GM18498 (cell line): ENCODE measurements at regions not wholly inside any gene's neighbourhood (a gene's known extent, or its start where the extent isn't known, plus 50 kb on each side); places are given as distances from the start of the nearest gene placed in this dataset.

Experiments used
- ATAC-seq: cut with Tn5 transposase; IDR thresholded peaks from one replicate; pipeline ENCODE4 v1.9.1; 2021; ENCODE audit warnings: mild to moderate bottlenecking, moderate library complexity; ENCODE audit not compliant: unreplicated experiment

GRCh38 chr7:47724335-47724982 lies 142.5 kb upstream of the TNS3 start:
- ATAC-seq = no peak

DNA sequence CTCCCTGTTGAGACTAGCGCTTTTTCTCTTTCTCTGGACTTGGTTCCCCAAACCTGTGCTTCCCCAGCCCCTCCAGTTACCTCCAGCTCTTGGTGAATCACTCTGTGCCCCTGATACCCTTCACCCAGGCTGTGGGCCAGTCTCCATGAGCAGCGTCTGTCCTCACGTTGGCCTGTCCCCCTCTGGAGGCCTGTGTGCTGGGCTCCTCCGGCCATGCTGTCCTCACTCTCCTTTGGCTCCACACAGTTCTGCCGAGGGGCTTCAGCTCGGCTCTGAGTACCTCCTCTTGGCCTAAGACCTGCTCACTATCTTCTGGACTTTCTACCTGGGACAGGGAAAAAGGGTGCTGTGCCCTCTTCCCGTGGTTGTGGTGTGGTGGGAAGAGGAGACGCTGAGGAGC lies 140.2 kb upstream of the TNS3 start:
- no peak for ATAC-seq

- no peak for ATAC-seq
Observed at GRCh38 chr7:47721670-47722069, 139.8 kb upstream of the TNS3 start.

- ATAC-seq = no peak
Observed at GRCh38 chr7:47720907-47721244, 139.0 kb upstream of the TNS3 start.

DNA sequence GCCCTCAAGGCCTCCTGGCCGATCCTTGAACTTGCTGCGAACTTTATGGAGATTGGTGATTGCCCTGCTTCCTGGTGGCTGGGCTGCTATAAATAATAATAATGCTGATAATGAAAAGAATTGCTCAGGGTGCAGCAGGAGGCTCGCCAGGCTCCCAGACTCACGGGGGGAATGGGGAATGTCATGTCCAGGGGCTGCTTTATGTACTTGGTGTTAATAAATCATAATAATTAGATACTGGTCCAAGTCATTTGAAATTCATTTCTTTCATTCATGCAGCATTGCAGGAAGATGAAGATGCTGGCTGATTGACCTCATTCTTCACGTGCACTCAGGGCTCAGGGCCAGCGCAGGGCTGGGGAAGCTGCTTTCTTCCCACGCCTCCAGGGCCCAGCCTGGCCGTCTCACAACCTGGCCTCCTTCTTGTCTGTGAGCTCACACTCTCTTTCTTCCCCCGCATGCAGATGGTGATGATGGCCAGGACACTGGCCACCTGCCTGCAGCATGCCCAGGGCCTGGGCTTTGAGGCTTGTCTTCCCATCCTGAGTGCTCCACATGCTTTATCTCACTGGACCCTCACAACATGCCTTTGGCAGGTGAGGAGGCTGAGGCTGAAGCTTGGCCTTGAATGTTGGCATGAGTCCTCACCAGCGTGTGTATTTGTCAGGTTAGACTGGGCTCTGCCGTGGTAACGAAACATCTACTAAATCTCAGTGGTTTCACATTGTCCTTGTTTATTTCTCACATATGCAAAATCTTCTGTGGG lies 138.4 kb upstream of the TNS3 start:
- ATAC-seq = peak; percentile 89

- ATAC-seq = no peak
Observed at GRCh38 chr7:47719675-47720074, 137.8 kb upstream of the TNS3 start.

DNA sequence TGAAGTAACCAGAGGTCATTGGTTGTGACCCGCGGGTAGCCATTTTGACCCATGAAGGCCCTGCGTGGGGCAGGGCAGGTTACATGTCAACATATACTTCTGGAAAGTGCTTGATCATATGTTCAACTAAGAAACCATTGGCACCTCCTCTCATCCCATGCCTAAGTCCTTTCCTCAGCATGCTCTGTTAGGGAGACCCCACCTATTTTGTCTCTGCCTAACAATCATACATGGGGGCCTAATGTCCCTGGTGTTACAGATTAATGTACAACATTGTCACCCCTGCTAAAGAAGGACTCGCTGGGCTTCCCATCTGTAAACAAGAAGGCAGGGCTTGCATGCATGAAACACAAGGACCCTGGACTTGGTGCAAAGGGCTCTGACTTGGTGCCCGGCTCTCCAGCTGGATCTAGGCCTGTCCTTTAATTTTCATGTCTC lies 133.7 kb upstream of the TNS3 start:
- ATAC-seq = peak; percentile 11

DNA sequence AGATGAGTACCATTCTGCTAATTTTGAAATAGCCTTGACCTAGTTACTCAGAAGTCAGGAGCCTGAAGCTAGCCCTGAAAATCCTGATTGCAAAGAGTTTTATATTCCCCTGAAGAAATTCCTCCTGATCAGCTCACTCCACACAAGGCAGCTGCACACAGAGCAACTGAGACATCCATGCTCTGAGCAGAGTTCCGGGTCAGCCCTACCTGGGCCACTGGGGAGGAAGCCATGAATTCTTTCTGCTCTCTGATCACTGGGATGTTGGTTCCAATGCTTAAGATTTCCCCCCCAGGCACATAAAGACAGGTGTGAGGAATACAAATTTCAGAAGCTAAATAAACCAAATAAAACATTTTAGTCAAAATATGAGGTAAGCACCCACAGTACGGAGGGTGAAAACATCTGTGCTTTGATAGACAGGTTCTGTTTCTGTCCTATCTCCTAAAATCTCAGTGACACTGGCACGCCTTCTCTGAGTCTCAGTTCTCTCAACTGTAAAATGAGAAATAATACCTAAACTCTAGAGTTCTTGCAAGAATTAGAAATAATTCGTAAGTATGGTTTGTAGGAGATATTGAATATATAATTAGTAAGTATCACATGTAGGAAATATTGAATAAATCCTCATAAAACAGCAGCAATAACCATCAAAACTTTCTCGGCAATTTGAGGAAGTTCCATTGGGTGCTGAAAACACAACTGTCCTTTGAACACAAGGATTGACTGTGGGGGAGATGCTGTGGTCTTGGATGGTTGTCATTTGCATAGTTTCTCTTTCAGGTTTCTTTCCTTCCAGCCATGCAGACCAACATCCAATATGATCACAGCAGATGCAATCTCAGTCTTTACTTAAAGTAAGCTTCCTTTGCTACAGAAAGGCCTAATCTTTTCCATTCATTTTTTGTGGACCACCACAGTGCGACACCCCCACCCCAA lies 133.0 kb upstream of the TNS3 start:
- ATAC-seq = peak; percentile 98

DNA sequence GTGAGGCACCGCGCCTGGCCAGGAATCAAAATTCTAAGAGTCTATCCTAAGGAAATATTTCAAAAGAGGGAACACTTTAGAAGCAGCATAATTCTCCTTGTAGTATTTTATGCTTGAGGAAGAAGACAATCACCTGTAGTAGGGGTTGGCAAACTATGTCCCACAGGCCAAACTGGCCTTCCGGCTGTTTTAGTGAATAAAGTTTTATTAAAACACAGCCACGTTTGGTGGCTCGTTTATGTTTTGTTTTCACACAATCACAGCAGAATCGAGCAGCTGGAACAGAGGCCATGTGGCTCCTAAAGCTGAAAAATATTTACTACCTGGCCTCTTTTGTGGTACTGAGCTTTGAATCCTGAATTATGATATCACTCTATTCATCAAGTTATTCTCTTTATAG lies 131.7 kb upstream of the TNS3 start:
- no peak for ATAC-seq

- ATAC-seq = no peak
Observed at GRCh38 chr7:47712416-47712815, 130.5 kb upstream of the TNS3 start.

- ATAC-seq = no peak
Observed at GRCh38 chr7:47711776-47712175, 129.9 kb upstream of the TNS3 start.

GRCh38 chr7:47710201-47710935 lies 128.5 kb upstream of the TNS3 start:
- no peak for ATAC-seq

DNA sequence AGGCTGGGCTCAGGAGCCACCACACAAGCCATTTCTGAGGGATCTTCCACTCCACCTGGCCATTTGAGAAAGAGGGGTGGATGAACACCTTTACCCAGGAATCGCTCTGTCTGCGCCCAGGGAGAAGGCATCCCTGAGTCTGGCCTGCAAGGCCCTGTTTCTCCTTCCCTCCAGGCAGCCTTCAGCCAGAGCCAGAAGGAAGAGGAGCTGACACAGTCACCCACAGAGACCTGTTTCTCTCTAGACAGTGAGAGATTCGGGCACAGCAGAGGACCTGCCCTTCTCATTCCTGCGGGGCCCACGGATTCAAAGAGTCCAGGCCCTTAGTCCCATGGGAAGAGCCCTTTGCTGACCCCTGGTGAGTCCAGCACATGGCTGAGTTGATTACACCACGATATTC lies 127.5 kb upstream of the TNS3 start:
- ATAC-seq = no peak

GRCh38 chr7:47709051-47709450 lies 127.1 kb upstream of the TNS3 start:
- no peak for ATAC-seq

DNA sequence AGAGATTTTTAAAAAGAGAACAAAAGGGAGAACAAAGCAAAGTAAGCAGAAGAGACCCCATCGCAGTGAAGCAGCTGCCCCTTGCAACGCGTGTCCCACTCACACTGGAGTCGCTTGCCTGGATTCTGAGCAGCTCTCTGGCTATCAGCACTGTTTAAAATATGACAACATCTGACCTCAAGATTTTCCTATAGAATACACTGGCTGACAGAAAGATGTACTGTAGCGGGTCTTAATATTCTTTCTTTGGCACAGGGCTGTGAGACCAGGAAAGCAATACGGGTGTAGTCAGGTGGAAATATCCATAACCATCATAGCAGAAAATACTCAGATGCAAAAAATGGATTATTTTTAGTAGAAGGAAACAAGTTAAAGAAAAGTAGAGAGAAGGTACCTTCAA lies 125.7 kb upstream of the TNS3 start:
- no peak for ATAC-seq

- no peak for ATAC-seq
Observed at GRCh38 chr7:47704936-47705335, 123.0 kb upstream of the TNS3 start.

GRCh38 chr7:47702080-47702479 lies 120.2 kb upstream of the TNS3 start:
- no peak for ATAC-seq

GRCh38 chr7:47698386-47698785 lies 116.5 kb upstream of the TNS3 start:
- no peak for ATAC-seq

DNA sequence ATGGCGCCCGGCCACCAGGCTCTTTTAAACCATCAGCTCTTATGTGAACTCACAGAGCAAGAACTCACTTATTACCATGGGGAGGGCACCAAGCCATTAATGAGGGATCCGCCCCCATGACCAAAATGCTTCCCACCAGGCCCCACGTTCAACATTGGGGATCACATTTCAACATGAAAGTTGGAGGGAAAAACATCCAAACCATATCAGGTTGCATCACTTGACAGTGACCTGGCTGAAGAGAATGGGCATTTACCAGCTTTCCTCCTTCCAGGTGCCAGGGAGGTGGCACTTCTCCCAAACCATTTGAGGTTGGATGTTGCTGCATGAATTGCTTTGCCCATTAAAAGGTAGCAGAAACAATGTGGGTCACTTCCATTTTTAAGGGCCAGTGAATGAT lies 115.6 kb upstream of the TNS3 start:
- ATAC-seq = no peak

DNA sequence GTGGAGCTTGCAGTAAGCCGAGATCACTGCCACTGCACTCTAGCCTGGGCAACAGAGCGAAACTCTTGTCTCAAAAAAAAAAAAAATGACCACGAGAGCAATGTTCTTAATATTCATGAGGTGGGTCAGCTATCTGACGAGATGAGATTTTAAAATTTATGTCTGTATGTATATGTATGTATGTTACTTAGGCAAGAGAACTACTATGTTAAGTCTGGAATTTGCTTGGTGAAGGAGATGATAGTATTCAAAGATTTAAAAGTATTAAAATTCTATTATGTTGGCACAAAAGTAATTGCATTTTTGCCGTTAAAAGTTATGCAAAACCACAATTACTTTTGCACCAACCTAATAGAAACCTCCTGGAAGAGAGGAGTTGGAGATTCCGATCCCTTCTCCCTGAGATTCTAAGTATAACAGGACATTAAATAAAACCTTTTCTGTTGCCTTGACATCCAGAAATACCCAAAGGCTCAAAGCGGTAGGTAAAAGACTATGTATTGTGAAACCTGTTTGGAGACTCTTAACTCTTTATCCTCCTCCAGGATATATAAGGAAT lies 114.3 kb upstream of the TNS3 start:
- ATAC-seq = no peak

GRCh38 chr7:47693216-47693615 lies 111.3 kb upstream of the TNS3 start:
- no peak for ATAC-seq
